IMR-90 (cell line): ENCODE measurements at regions not wholly inside any gene's neighbourhood (a gene's known extent, or its start where the extent isn't known, plus 50 kb on each side); places are given as distances from the start of the nearest gene placed in this dataset.
"Not testable (repeated sequence)": the region's sequence is repeated elsewhere in the genome, so short reads cannot be mapped to it uniquely, and the experiment has no call there.

Experiments used
- ATAC-seq: fragments of 200-7000 bp; cut with Tn5 transposase; 2 replicates; pipeline ENCODE4 v1.9.1; 2020; ENCODE audit warnings: low read depth, mild to moderate bottlenecking, moderate library complexity
- BruUV-seq: library from RNA; stranded (reverse); fragments of 400-500 nt; replicated peaks from 2 replicates; lab custom pipeline; 2021; lab: Mats Ljungman, UMichigan
- CTCF ChIA-PET: fragments of 300-600 bp; formaldehyde crosslinking; extraction: SDS; loops from one replicate; lab custom pipeline; 2021; ENCODE audit warnings: antibody characterized with exemption; lab: Yijun Ruan, JAX
- POLR2A ChIA-PET: fragments of 300-600 bp; sonication (Branson Sonifier 250); formaldehyde crosslinking; loops from one replicate; lab custom pipeline; 2022; ENCODE audit warnings: antibody characterized with exemption; ENCODE audit not compliant: unreplicated experiment; lab: Charles Lee
- DNase-seq: peaks from one replicate; pipeline ENCODE4 v3.0.0; 2013
- H2AFZ ChIP-seq: replicated peaks from 2 replicates; pipeline ENCODE3; 2013; ENCODE audit warnings: low read length, mild to moderate bottlenecking; ENCODE audit not compliant: poor library complexity
- H2AK5ac ChIP-seq: 2 replicates; pipeline ENCODE4 v1.6.1; 2013; ENCODE audit warnings: low read depth, low read length, inconsistent platforms
- H2AK9ac ChIP-seq: replicated peaks from 2 replicates; pipeline ENCODE3; 2013; ENCODE audit warnings: mild to moderate bottlenecking, low read depth, low read length, moderate library complexity; ENCODE audit not compliant: poor library complexity
- H2BK120ac ChIP-seq: 2 replicates; pipeline ENCODE4 v1.6.1; 2013; ENCODE audit warnings: low read depth, low read length, inconsistent platforms
- H2BK15ac ChIP-seq: 3 replicates; pipeline ENCODE4 v1.6.1; 2013; ENCODE audit warnings: low read depth, low read length, inconsistent platforms
- H2BK20ac ChIP-seq: 2 replicates; pipeline ENCODE4 v1.6.1; 2013; ENCODE audit warnings: low read depth, mild to moderate bottlenecking, inconsistent platforms, low read length, moderate library complexity
- H2BK5ac ChIP-seq: 2 replicates; pipeline ENCODE4 v1.6.1; 2013; ENCODE audit warnings: mild to moderate bottlenecking, low read depth, low read length, inconsistent platforms; ENCODE audit not compliant: poor library complexity, severe bottlenecking
- H3K14ac ChIP-seq: replicated peaks from 2 replicates; pipeline ENCODE4 v1.6.1; 2013; ENCODE audit warnings: low read depth, low read length, inconsistent platforms
- H3K18ac ChIP-seq: 2 replicates; pipeline ENCODE4 v1.6.1; 2013; ENCODE audit warnings: low read depth, low read length, control low read depth
- H3K23ac ChIP-seq: 2 replicates; pipeline ENCODE4 v1.6.1; 2013; ENCODE audit warnings: low read depth, low read length, inconsistent platforms
- H3K27ac ChIP-seq: 2 replicates; pipeline ENCODE4 v1.5.1; 2013; ENCODE audit warnings: mild to moderate bottlenecking, control low read depth, low read length; ENCODE audit not compliant: insufficient read depth
- H3K27me3 ChIP-seq: 2 replicates; pipeline ENCODE4 v1.6.1; 2013; ENCODE audit warnings: low read length; ENCODE audit not compliant: control insufficient read depth, insufficient read depth
- H3K36me3 ChIP-seq: 2 replicates; pipeline ENCODE4 v1.6.1; 2013; ENCODE audit warnings: low read length, mixed read lengths; ENCODE audit not compliant: control insufficient read depth, insufficient read depth
- H3K4ac ChIP-seq: 2 replicates; pipeline ENCODE4 v1.6.1; 2013; ENCODE audit warnings: low read depth, low read length, inconsistent platforms
- H3K4me1 ChIP-seq: 2 replicates; pipeline ENCODE4 v1.6.1; 2013; ENCODE audit warnings: low read length, mixed read lengths; ENCODE audit not compliant: control insufficient read depth, insufficient read depth
- H3K4me2 ChIP-seq: 2 replicates; pipeline ENCODE4 v1.6.1; 2013; ENCODE audit warnings: low read depth, mild to moderate bottlenecking, control low read depth, low read length, moderate library complexity
- H3K4me3 ChIP-seq: 2 replicates; pipeline ENCODE4 v1.5.1; 2013; ENCODE audit warnings: low read depth, mild to moderate bottlenecking, control low read depth, low read length, moderate library complexity; ENCODE audit not compliant: insufficient read depth
- H3K56ac ChIP-seq: 2 replicates; pipeline ENCODE4 v1.6.1; 2013; ENCODE audit warnings: low read length, inconsistent platforms; ENCODE audit not compliant: insufficient read depth; ENCODE audit errors: extremely low read depth
- H3K79me1 ChIP-seq, 2 experiments: 2 replicates each; pipeline ENCODE4 v1.6.1; 2013; ENCODE audit warnings: low read length in 2 of 2, inconsistent platforms in 1 of 2, low read depth in 1 of 2
- H3K9ac ChIP-seq: 2 replicates; pipeline ENCODE4 v1.6.1; 2013; ENCODE audit warnings: low read depth, low read length, control low read depth
- H3K9me1 ChIP-seq: 2 replicates; pipeline ENCODE4 v1.6.1; 2013; ENCODE audit warnings: low read length, inconsistent platforms; ENCODE audit not compliant: insufficient read depth
- H3K9me3 ChIP-seq: 2 replicates; pipeline ENCODE4 v1.6.1; 2013; ENCODE audit warnings: low read length; ENCODE audit not compliant: control insufficient read depth, insufficient read depth
- H4K20me1 ChIP-seq: 2 replicates; pipeline ENCODE4 v1.6.1; 2013; ENCODE audit warnings: low read length, inconsistent platforms; ENCODE audit not compliant: insufficient read depth
- H4K5ac ChIP-seq: 2 replicates; pipeline ENCODE4 v1.6.1; 2013; ENCODE audit warnings: mild to moderate bottlenecking, low read depth, low read length, control low read depth
- H4K8ac ChIP-seq, 2 experiments: 2 replicates each; pipeline ENCODE4 v1.6.1; 2013; ENCODE audit warnings: low read depth in 2 of 2, low read length in 2 of 2, control low read depth in 1 of 2, inconsistent platforms in 1 of 2
- H4K91ac ChIP-seq: 2 replicates; pipeline ENCODE4 v1.6.1; 2013; ENCODE audit warnings: low read depth, low read length, inconsistent platforms; ENCODE audit not compliant: insufficient read depth
- WGBS, 2 experiments: methylation state at CpG; one replicate each; pipeline versions ENCODE4 v1.1.5 to v1.1.7; 2013; ENCODE audit warnings: missing lambda C conversion rate in 2 of 2; ENCODE audit not compliant: insufficient read length in 1 of 2; ENCODE audit errors: extremely low coverage in 2 of 2; 5-methylcytosine and 5-hydroxymethylcytosine counted together
- dilution Hi-C: fragments of 300-500 bp; cut with HindIII; formaldehyde crosslinking; loops from one replicate; pipeline ENCODE4 v1.14.3; 2018; ENCODE audit warnings: low sequenced_read_pairs; ENCODE audit not compliant: unreplicated experiment
- in situ Hi-C: fragments of 300-500 bp; cut with MboI; formaldehyde crosslinking; loops from 3 replicates; pipeline ENCODE4 v1.14.3; 2019; ENCODE audit warnings: low sequenced_read_pairs, inconsistent platforms, mixed read lengths
- intact Hi-C: fragments of 100-400 bp; cut with micrococcal nuclease; formaldehyde crosslinking; loops from 2 replicates; pipeline ENCODE4 v1.10.0; 2022

DNA sequence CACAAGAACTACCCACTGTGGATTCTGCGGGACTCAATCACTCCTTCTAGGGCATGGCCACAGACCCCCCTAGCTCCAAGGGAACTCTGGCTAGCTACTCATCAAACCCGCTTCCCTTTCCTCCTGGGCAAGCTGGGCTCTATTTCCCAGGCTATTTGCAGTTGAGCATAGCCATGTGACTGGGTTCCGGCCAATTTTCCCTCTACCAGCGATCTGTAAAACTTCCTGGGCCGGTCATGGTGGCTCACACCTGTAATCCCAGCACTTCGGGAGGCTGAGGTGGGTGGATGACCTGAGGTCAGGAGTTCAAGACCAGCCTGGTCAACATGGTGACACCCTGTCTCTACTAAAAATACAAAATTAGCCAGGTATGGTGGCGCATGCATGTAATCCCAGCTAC, 214.9 kb upstream of the IRF2BP2 start:
- H2BK120ac ChIP-seq, POLR2A ChIA-PET, H2BK20ac ChIP-seq, H2AK5ac ChIP-seq, H3K4me2 ChIP-seq, H4K20me1 ChIP-seq, in situ Hi-C loops, H3K9me1 ChIP-seq, H2BK15ac ChIP-seq, H4K8ac ChIP-seq, H3K9me3 ChIP-seq, H3K4me1 ChIP-seq, DNase-seq, H2AFZ ChIP-seq, H3K56ac ChIP-seq, intact Hi-C loops, BruUV-seq, ATAC-seq, H4K91ac ChIP-seq, H4K5ac ChIP-seq, CTCF ChIA-PET, H2AK9ac ChIP-seq, H3K23ac ChIP-seq, H3K36me3 ChIP-seq, H3K18ac ChIP-seq, H3K79me1 ChIP-seq, H3K4me3 ChIP-seq, H3K14ac ChIP-seq, H3K4ac ChIP-seq, H2BK5ac ChIP-seq, H3K27me3 ChIP-seq, H3K9ac ChIP-seq, H3K27ac ChIP-seq: not testable (repeated sequence)
- dilution Hi-C loops, result loop anchor here (25.0 kb wide), 1 partner anchor 88 kb away; no protein-coding TSS in a partner anchor
- WGBS, 2 experiments, result 100% methylated on average over 1 of the region's 7 CpGs; no CpG with 5 or more reads in 1 of the 2 experiments
